ENCODE measurements at regions not wholly inside any gene's neighbourhood (a gene's known extent, or its start where the extent isn't known, plus 50 kb on each side); places are given as distances from the start of the nearest gene placed in this dataset.

DNA sequence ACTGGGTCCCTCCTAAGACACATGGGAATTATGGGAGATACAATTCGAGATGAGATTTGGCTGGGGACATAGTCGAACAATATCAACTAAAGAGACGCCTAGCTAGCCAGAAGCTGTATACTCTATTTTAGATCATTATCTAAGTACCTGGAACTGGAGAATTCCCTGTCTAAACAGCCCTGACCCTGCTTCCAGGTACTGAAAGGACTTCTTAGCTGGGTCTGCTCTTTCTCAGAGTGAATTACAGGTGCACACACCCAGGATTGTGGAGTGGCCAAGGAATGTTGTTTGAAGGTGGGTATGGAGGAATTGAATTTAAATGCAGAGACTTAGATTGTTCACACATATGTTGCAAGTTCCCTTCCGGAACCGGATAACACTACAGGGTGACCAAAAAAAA is 733.0 kb downstream of the RPS29 start:
- no peak overlapping the region for H3K27ac ChIP-seq
- TF ChIP-seq ZFX (IDR thresholded peaks at IDR 0.05; ENCODE audit: borderline replicate concordance): no peak

GRCh38 chr14:48849741-48850322 is 736.3 kb downstream of the RPS29 start:
- TF ChIP-seq CTCF (IDR thresholded peaks at IDR 0.05): no peak
- no peak for TF ChIP-seq ZFX (IDR thresholded peaks at IDR 0.05; ENCODE audit: borderline replicate concordance)
- H3K27ac ChIP-seq: no peak overlapping the region

- no peak for TF ChIP-seq CTCF (IDR thresholded peaks at IDR 0.05)
- TF ChIP-seq ZFX (IDR thresholded peaks at IDR 0.05; ENCODE audit: borderline replicate concordance): no peak
- no peak overlapping the region for H3K27ac ChIP-seq
These were observed 743.4 kb downstream of the RPS29 start for GRCh38 chr14:48842785-48843184.

DNA sequence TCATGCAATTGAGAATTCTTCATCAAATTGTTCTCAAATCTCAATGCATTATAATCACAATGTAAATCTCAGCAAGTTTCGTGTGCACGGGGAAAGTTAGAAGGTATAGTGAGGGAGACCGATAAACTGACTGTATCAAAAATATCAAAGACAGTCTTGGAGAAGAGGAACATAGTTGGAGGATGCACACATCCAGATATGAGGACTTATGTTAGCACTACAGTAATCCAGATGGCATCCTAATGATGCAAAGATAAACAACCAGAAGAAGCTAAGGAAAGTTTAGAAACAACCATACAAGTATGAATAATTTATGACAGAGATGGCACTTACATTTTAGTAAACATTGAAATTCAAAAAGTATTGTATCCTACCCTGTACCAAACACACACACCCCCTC is 760.1 kb downstream of the RPS29 start:
- no peak overlapping the region for H3K27ac ChIP-seq
- no peak for TF ChIP-seq CTCF (IDR thresholded peaks at IDR 0.05)
- no peak for TF ChIP-seq ZFX (IDR thresholded peaks at IDR 0.05; ENCODE audit: borderline replicate concordance)

DNA sequence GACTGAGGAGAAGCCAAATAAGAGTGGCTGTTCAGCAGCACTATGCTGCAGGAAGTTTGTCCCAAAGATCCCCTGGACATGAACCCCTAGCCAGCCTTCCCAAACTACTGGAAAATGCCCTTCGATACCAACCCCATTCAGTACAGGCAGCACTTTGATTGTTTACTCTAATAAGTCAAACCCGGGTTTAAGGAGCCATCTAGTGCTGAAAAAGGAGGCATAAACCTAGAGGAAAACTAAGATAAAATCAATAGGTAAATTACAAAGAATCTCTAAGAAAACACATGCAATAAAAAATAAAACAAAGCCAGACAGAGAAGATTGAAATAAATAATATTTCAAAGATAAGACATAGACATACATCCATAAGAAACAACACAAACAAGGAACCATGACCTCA is 771.6 kb downstream of the RPS29 start:
- H3K27ac ChIP-seq: no peak overlapping the region
- no peak for TF ChIP-seq CTCF (IDR thresholded peaks at IDR 0.05)
- TF ChIP-seq ZFX (IDR thresholded peaks at IDR 0.05; ENCODE audit: borderline replicate concordance): no peak

- TF ChIP-seq ZFX (IDR thresholded peaks at IDR 0.05; ENCODE audit: borderline replicate concordance) (no peak), CTCF (IDR thresholded peaks at IDR 0.05) (no peak)
These were observed 780.9 kb downstream of the RPS29 start for GRCh38 chr14:48805315-48805714.

GRCh38 chr14:48792376-48793024 is 793.7 kb downstream of the RPS29 start:
- no peak overlapping the region for H3K27ac ChIP-seq
- no peak for TF ChIP-seq ZFX (IDR thresholded peaks at IDR 0.05; ENCODE audit: borderline replicate concordance)
- TF ChIP-seq CTCF (IDR thresholded peaks at IDR 0.05): no peak

More at GRCh38 chr14:48805315-48805714, 780.9 kb downstream of the RPS29 start:
- no peak overlapping the region for H3K27ac ChIP-seq

All from 22Rv1 (cell line).